GM18907 (cell line): ENCODE measurements at regions not wholly inside any gene's neighbourhood (a gene's known extent, or its start where the extent isn't known, plus 50 kb on each side); places are given as distances from the start of the nearest gene placed in this dataset.
A peak's percentile ranks its signal among the peaks of the same experiment; 100 is the strongest.
"Not testable (repeated sequence)": the region's sequence is repeated elsewhere in the genome, so short reads cannot be mapped to it uniquely, and the experiment has no call there.

ENCODE experiments used
- ATAC-seq: cut with Tn5 transposase; IDR thresholded peaks from one replicate; pipeline ENCODE4 v1.9.1; 2021; ENCODE audit warnings: mild to moderate bottlenecking, moderate library complexity; ENCODE audit not compliant: unreplicated experiment

- no peak for ATAC-seq
Measured at GRCh38 chr3:39651993-39652739, 157.2 kb upstream of the MYRIP start.

GRCh38 chr3:39655718-39656117 is 153.7 kb upstream of the MYRIP start:
- ATAC-seq, result not testable (repeated sequence)

GRCh38 chr3:39657075-39657474 is 152.3 kb upstream of the MYRIP start:
- no peak for ATAC-seq

GRCh38 chr3:39657775-39658174 is 151.6 kb upstream of the MYRIP start:
- no peak for ATAC-seq

GRCh38 chr3:39664931-39665330 is 144.5 kb upstream of the MYRIP start:
- ATAC-seq, result no peak

GRCh38 chr3:39665441-39665840 is 144.0 kb upstream of the MYRIP start:
- ATAC-seq, result no peak

GRCh38 chr3:39668420-39668819 is 141.0 kb upstream of the MYRIP start:
- peak; percentile 56 for ATAC-seq

GRCh38 chr3:39671116-39671515 is 138.3 kb upstream of the MYRIP start:
- ATAC-seq, result no peak

- ATAC-seq, result no peak
Measured at GRCh38 chr3:39671600-39671999, 137.8 kb upstream of the MYRIP start.

- ATAC-seq, result no peak
Measured at GRCh38 chr3:39705351-39705900, 104.0 kb upstream of the MYRIP start.

GRCh38 chr3:39707314-39707909 is 102.0 kb upstream of the MYRIP start:
- no peak for ATAC-seq

- ATAC-seq, result no peak
Measured at GRCh38 chr3:39712413-39713048, 96.9 kb upstream of the MYRIP start.

- not testable (repeated sequence) for ATAC-seq
Measured at GRCh38 chr3:39713341-39713740, 96.1 kb upstream of the MYRIP start.

GRCh38 chr3:39716849-39717248 is 92.6 kb upstream of the MYRIP start:
- ATAC-seq, result no peak

- ATAC-seq, result no peak
Measured at GRCh38 chr3:39718674-39719595, 90.5 kb upstream of the MYRIP start.

GRCh38 chr3:39721076-39721475 is 88.3 kb upstream of the MYRIP start:
- no peak for ATAC-seq

- no peak for ATAC-seq
Measured at GRCh38 chr3:39724233-39724846, 85.1 kb upstream of the MYRIP start.

- no peak for ATAC-seq
Measured at GRCh38 chr3:39725321-39725720, 84.1 kb upstream of the MYRIP start.

GRCh38 chr3:39727415-39727814 is 82.0 kb upstream of the MYRIP start:
- no peak for ATAC-seq

GRCh38 chr3:39733804-39734203 is 75.6 kb upstream of the MYRIP start:
- no peak for ATAC-seq
